Hematopoietic multipotent progenitor cell treated with erythropoietin and hydrocortisone succinate and interleukin-3 and kit ligand, for 4 days (in vitro differentiated cells): ENCODE measurements at regions not wholly inside any gene's neighbourhood (a gene's known extent, or its start where the extent isn't known, plus 50 kb on each side); places are given as distances from the start of the nearest gene placed in this dataset.

Experiments used
- DNase-seq: peaks from one replicate; pipeline ENCODE4 v3.0.0-alpha.2; 2015

GRCh38 chr9:129486756-129487657 lies 133.9 kb downstream of the C9orf50 start:
- no peak for DNase-seq

GRCh38 chr9:129485145-129485774 lies 135.6 kb downstream of the C9orf50 start:
- DNase-seq: no peak

- DNase-seq: no peak
Measured at GRCh38 chr9:129484352-129485000, 136.4 kb downstream of the C9orf50 start.

- peak; percentile 41 for DNase-seq
Measured at GRCh38 chr9:129483415-129484351, 137.2 kb downstream of the C9orf50 start.

DNA sequence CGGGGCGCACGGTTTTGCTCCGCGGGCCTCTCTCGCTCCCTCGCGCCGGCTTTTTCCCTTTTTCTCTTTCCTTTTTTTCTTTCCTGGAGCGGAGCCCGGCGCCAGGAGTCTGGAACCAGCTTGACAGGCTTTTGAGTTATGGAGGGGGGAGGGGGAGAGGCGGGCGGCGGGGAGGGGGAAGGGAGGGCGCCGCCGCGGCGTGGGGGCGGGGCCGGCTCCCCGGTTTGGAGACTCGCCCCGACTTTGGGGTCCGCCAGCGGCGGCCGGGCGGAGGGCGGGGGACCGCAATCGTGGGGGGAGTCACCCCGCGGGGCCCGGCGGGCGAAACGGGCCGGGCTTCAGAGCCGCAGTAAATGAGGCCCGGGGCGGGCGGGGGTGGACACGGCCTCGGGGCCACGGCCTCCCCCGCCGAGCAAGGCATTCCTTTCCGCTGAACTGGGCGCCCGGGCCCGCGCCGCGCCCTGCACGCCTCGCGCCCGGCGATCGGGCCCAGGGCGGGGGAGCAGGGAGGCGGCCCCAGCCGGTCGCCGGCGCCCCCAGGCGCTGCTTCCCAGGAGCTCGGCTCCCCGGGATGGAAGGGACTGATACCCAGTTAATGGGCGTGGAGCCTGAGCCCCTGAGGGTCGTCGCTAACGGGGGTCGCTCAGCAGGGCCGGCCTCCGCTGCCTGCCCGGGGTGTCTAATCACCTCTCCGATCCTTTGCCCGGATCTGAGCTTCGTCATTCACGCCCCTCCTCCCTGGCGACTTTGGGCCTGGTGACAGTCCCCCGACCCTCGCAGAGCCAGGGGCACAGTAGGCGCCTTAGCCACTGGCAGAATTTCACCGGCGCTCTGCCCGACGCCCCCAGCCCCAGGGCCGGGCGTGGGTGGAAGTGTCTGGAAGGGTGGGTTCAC lies 138.1 kb downstream of the C9orf50 start:
- DNase-seq: peak; percentile 41

GRCh38 chr9:129481810-129482511 lies 138.9 kb downstream of the C9orf50 start:
- DNase-seq: no peak

- DNase-seq: no peak
Measured at GRCh38 chr9:129481424-129481809, 139.5 kb downstream of the C9orf50 start.

- no peak for DNase-seq
Measured at GRCh38 chr9:129480745-129481144, 140.2 kb downstream of the C9orf50 start.

DNA sequence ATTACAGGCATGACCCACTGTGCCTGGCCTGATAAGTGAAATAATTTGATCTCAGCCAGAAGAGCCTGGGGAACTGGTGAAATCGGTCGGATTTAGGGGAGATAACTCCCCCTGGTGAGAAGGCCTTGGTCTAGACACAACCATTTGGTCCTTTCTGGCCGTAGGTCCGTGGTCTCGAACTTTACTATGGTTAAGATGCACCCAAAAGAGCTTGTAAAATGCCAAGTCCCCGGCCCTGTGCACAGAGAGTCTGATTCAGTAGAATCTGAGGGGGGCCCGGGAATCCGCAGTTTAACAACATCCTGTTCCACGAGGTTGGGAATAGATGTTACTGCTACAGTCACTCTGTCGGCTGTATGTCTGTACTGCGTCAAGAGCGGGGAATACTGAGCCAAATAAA lies 140.7 kb downstream of the C9orf50 start:
- DNase-seq: no peak

GRCh38 chr9:129479631-129480011 lies 141.3 kb downstream of the C9orf50 start:
- DNase-seq: no peak

DNA sequence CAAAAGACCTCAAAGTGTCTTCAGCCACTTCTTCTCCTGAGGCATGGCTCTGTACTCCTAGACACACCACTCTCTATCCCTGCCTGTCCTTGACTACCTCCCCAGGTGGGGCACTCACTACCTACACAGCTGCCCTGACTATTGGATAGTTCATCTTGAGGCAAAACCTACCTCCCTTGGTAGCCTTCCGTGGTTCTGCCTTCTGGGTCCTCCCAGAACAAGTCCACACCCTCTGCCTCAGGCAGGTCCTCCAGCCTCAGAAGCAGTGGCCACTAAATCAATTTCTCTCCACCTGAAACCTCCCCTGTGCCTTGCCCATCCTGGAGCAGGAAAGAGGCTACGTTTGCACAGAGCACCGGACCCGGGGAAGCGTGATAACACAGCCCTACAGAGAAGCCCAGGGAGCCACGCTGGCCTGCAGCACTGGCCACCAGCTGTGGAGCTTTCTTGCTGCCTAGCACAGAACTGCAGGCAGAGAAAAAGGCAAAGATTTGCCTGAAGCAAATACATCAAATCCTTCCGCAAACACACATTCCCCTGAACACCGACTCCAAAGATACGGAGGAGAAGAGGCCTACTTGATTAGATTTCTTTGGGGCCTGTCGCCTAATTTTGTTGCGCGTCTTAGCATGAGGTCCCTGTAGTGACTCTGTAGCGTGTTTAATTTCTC lies 141.8 kb downstream of the C9orf50 start:
- no peak for DNase-seq

DNA sequence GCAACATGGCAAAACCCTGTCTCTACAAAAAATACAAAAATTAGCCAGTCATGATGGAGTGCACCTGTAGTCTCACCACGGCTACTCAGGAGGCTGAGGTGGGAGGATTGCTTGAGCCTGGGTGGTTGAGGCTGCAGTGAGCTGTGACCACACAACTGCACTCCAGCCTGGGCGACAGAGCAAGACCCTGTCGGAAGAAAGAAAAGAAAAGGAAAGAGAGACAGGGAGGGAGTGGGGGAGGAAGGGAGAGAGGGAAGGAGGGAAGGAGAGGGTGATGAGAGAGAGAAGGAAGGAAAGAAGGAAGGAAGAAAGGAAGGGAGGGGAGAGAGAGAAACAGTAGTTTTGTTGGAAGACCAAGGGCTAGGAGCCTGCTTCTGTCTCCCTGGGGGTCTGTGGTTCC lies 142.4 kb downstream of the C9orf50 start:
- no peak for DNase-seq

- DNase-seq: peak; percentile 37
Measured at GRCh38 chr9:129476821-129477611, 143.9 kb downstream of the C9orf50 start.

DNA sequence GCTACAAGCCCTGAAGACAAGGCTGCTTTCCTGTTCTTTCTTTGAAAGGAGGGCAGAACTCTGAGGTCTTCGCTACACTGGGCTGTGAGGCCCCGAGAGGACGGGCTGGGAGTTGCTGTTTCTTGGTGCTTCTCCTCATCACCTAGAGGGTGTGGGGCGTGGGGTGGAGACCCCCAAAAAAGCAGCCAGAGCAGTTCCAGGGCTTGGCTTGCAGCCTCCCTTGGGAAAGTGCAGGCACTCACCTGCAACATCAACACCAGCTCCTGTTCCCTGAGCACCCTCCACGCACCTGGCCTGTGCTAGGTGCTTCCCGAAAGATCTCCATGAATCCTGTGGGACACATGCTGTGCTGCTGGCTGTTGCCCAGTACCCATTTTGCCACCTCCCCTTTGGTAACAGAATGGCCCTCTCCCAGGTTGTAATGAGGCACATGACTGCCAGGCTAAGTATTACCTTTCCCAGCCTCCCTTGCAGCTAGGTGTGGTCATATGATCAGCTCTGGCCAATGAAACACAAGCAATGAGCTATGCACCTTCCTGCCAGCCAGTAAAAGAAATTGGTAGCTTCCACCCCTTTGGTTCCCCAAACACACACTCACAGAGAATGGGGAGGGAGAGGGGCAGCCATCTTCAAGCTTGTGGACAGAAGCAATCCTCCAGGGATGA lies 146.0 kb downstream of the C9orf50 start:
- no peak for DNase-seq

DNA sequence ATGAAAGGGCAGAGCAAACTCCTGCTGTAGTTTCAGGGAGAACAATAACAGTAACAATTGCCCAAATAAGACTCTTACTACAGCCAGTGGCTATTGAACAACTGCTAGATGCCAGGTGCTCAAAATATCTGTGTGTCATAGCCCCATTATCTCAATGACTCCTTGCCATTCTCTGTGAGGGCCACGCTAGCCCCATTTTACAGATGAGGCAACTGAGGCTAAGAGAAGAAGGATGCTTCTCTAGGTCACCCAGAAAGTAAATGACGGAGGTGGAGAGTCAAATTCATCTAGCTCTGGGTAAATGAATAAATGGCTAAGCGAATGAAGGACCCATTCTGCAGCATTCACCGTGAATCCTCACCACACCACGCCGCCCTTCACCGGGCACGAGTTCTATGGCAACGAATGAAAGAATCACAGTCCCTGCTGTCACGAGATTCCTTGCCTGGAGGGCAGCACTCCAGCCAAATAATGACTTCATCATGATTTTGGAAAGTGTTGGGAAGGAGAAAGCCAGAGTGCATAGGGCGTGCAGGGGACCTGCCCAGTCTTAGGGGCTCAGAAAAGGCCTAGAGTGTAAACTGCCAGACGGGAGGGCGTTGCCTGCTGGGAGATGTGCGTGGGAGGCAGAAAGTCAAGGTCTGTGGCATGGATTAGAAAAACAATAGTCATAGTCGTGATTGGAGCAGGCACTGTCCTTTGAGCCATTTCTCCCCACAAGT lies 147.2 kb downstream of the C9orf50 start:
- no peak for DNase-seq

DNA sequence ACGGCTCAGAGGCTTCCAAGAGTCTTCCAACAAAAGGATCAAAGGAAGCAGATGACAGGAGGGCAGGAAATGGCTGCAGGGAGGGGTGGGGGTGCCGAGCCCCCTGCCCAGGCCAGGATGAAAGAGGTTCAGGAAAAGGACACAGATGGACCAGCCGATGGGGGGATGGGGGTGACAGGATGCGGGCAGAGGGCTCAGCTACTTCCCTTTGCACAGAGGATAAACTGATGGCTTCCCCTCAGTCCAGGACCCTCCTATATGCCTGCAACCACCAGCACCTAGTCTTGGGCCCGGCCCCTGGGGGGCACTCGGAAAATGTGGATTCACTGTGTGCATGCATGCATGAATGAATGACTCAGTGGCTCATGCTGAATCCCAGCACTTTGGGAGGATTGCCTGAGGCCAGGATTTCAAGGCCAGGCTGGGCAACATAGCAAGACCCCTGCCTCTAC lies 148.2 kb downstream of the C9orf50 start:
- peak; percentile 60 for DNase-seq

GRCh38 chr9:129471201-129472019 lies 149.5 kb downstream of the C9orf50 start:
- no peak for DNase-seq
